ENCODE measurements at regions not wholly inside any gene's neighbourhood (a gene's known extent, or its start where the extent isn't known, plus 50 kb on each side); places are given as distances from the start of the nearest gene placed in this dataset.
"Not testable (repeated sequence)": the region's sequence is repeated elsewhere in the genome, so short reads cannot be mapped to it uniquely, and the experiment has no call there.

GRCh38 chr12:128113250-128113649 lies 153.7 kb upstream of the TMEM132C start:
- TF ChIP-seq CTCF (IDR thresholded peaks at IDR 0.05; ENCODE audit: insufficient read depth, low read length, poor library complexity, severe bottlenecking); EZH2phosphoT487 (conservative IDR thresholded peaks at IDR 0.05; ENCODE audit: low read length): not testable (repeated sequence)
